H9 (cell line): ENCODE measurements at regions not wholly inside any gene's neighbourhood (a gene's known extent, or its start where the extent isn't known, plus 50 kb on each side); places are given as distances from the start of the nearest gene placed in this dataset.

ENCODE experiments used
- DNase-seq: peaks from one replicate; pipeline ENCODE4 v3.0.0-alpha.2; 2017
- H2AFZ ChIP-seq: one replicate; pipeline ENCODE4 v1.6.1; 2013; ENCODE audit warnings: mild to moderate bottlenecking, low read length, control low read depth, moderate library complexity
- H2AK5ac ChIP-seq: 2 replicates; pipeline ENCODE4 v1.6.1; 2013; ENCODE audit warnings: low read length, control low read depth, mixed read lengths; ENCODE audit not compliant: insufficient read length
- H2BK120ac ChIP-seq: one replicate; pipeline ENCODE4 v1.6.1; 2013; ENCODE audit warnings: low read depth, mild to moderate bottlenecking, low read length, control low read depth, inconsistent platforms; ENCODE audit not compliant: poor library complexity, severe bottlenecking
- H2BK12ac ChIP-seq: 2 replicates; pipeline ENCODE4 v1.6.1; 2013; ENCODE audit warnings: low read length, control low read depth, mixed read lengths, low read depth; ENCODE audit not compliant: insufficient read length
- H2BK15ac ChIP-seq: 2 replicates; pipeline ENCODE4 v1.6.1; 2013; ENCODE audit warnings: low read depth, low read length, control low read depth
- H2BK20ac ChIP-seq: one replicate; pipeline ENCODE4 v1.6.1; 2013; ENCODE audit warnings: low read depth, mild to moderate bottlenecking, low read length, control low read depth, inconsistent platforms; ENCODE audit not compliant: poor library complexity, severe bottlenecking
- H2BK5ac ChIP-seq: 2 replicates; pipeline ENCODE4 v1.6.1; 2013; ENCODE audit warnings: low read length, control low read depth, mixed read lengths; ENCODE audit not compliant: insufficient read length
- H3K14ac ChIP-seq: 2 replicates; pipeline ENCODE4 v1.6.1; 2013; ENCODE audit warnings: low read length, control low read depth; ENCODE audit not compliant: insufficient read depth
- H3K18ac ChIP-seq: 2 replicates; pipeline ENCODE4 v1.6.1; 2013; ENCODE audit warnings: low read depth, mild to moderate bottlenecking, mixed read lengths, low read length, control low read depth; ENCODE audit not compliant: insufficient read length
- H3K23ac ChIP-seq: 2 replicates; pipeline ENCODE4 v1.6.1; 2013; ENCODE audit warnings: low read length, control low read depth, mixed read lengths, low read depth; ENCODE audit not compliant: insufficient read length
- H3K23me2 ChIP-seq: 2 replicates; pipeline ENCODE4 v1.6.1; 2013; ENCODE audit warnings: low read depth, mild to moderate bottlenecking, mixed read lengths, low read length, control low read depth; ENCODE audit not compliant: insufficient read length, poor library complexity, severe bottlenecking
- H3K27ac ChIP-seq: 2 replicates; pipeline ENCODE4 v1.5.1; 2013; ENCODE audit warnings: low read length, control low read depth, mixed read lengths, low read depth; ENCODE audit not compliant: insufficient read length
- H3K27me3 ChIP-seq: 2 replicates; pipeline ENCODE4 v1.6.1; 2013; ENCODE audit warnings: low read length, control low read depth, inconsistent platforms; ENCODE audit not compliant: insufficient read depth
- H3K4ac ChIP-seq: 2 replicates; pipeline ENCODE4 v1.6.1; 2013; ENCODE audit warnings: low read depth, mild to moderate bottlenecking, control low read depth, inconsistent platforms, low read length, moderate library complexity
- H3K4me1 ChIP-seq: 2 replicates; pipeline ENCODE4 v1.6.1; 2013; ENCODE audit warnings: low read length, control low read depth, inconsistent platforms; ENCODE audit not compliant: insufficient read depth
- H3K4me2 ChIP-seq: 2 replicates; pipeline ENCODE4 v1.6.1; 2013; ENCODE audit warnings: low read length, control low read depth, mixed read lengths; ENCODE audit not compliant: insufficient read length, insufficient read depth
- H3K56ac ChIP-seq: 2 replicates; pipeline ENCODE4 v1.6.1; 2013; ENCODE audit warnings: low read depth, mild to moderate bottlenecking, mixed read lengths, low read length, control low read depth; ENCODE audit not compliant: insufficient read length
- H3K79me1 ChIP-seq: 2 replicates; pipeline ENCODE4 v1.6.1; 2013; ENCODE audit warnings: low read depth, mild to moderate bottlenecking, moderate library complexity, low read length, control low read depth, inconsistent platforms; ENCODE audit not compliant: insufficient read depth, poor library complexity, severe bottlenecking
- H3K79me2 ChIP-seq: 2 replicates; pipeline ENCODE4 v1.6.1; 2013; ENCODE audit warnings: low read length, control low read depth, inconsistent platforms; ENCODE audit not compliant: insufficient read depth
- H3K9ac ChIP-seq: 2 replicates; pipeline ENCODE4 v1.6.1; 2013; ENCODE audit warnings: low read length, control low read depth, mixed read lengths; ENCODE audit not compliant: insufficient read length; ENCODE audit errors: extremely low read depth
- H3K9me3 ChIP-seq: one replicate; pipeline ENCODE4 v1.6.1; 2013; ENCODE audit warnings: low read depth, low read length, inconsistent platforms; ENCODE audit not compliant: control insufficient read depth
- H3T11ph ChIP-seq: one replicate; pipeline ENCODE4 v1.6.1; 2013; ENCODE audit warnings: mild to moderate bottlenecking, low read length, control low read depth, inconsistent platforms
- H4K20me1 ChIP-seq: one replicate; pipeline ENCODE4 v1.6.1; 2013; ENCODE audit not compliant: control insufficient read depth, insufficient read length, insufficient read depth
- H4K5ac ChIP-seq: 2 replicates; pipeline ENCODE4 v1.6.1; 2013; ENCODE audit warnings: low read depth, mild to moderate bottlenecking, mixed read lengths, low read length, control low read depth; ENCODE audit not compliant: insufficient read length
- H4K8ac ChIP-seq: replicated peaks from 2 replicates; pipeline ENCODE4 v1.6.1; 2013; ENCODE audit warnings: low read length, control low read depth, mixed read lengths, low read depth; ENCODE audit not compliant: insufficient read length
- H4K91ac ChIP-seq: 2 replicates; pipeline ENCODE4 v1.6.1; 2013; ENCODE audit warnings: low read depth, mild to moderate bottlenecking, moderate library complexity, mixed read lengths, low read length, control low read depth; ENCODE audit not compliant: insufficient read length
- H3K27ac Mint-ChIP-seq, 3 experiments: 2 replicates in 2 of 3; 3 replicates in 1 of 3; pipeline ENCODE4 v1.8.0; 2020 to 2021; ENCODE audit warnings: mixed read lengths in 3 of 3, mild to moderate bottlenecking in 1 of 3, moderate library complexity in 1 of 3
- H3K27me3 Mint-ChIP-seq: 2 replicates; pipeline ENCODE4 v1.8.0; 2021; ENCODE audit warnings: low read depth, mild to moderate bottlenecking, moderate library complexity, mixed read lengths
- H3K36me3 Mint-ChIP-seq, 3 experiments: 2 replicates in 2 of 3; 3 replicates in 1 of 3; pipeline ENCODE4 v1.8.0; 2020 to 2021; ENCODE audit warnings: low read depth in 3 of 3, mixed read lengths in 3 of 3; ENCODE audit not compliant: insufficient read depth in 1 of 3
- H3K4me1 Mint-ChIP-seq, 2 experiments: 2 replicates each; pipeline ENCODE4 v1.8.0; 2020; ENCODE audit warnings: mixed read lengths in 2 of 2
- H3K4me3 Mint-ChIP-seq, 2 experiments: 2 replicates in 1 of 2; 3 replicates in 1 of 2; pipeline ENCODE4 v1.8.0; 2020 to 2021; ENCODE audit warnings: mild to moderate bottlenecking in 2 of 2, mixed read lengths in 2 of 2, moderate library complexity in 1 of 2
- H3K9me3 Mint-ChIP-seq, 2 experiments: 2 replicates in 1 of 2; 3 replicates in 1 of 2; pipeline ENCODE4 v1.8.0; 2020; ENCODE audit warnings: mild to moderate bottlenecking in 2 of 2, mixed read lengths in 2 of 2, moderate library complexity in 1 of 2
- WGBS: extraction: QIAGEN DNeasy Blood & Tissue Kit; methylation state at CpG from one replicate; pipeline ENCODE4 v1.1.7; 2013; ENCODE audit warnings: missing lambda C conversion rate, low lambda C conversion rate, mixed read lengths; ENCODE audit not compliant: insufficient read length; ENCODE audit errors: extremely low coverage; 5-methylcytosine and 5-hydroxymethylcytosine counted together
- TF ChIP-seq, protein P1 (sequence below): fragments of 200-600 bp; sonication (generic); conservative IDR thresholded peaks from 3 replicates; pipeline ENCODE4 v1.8.0; 2021; ENCODE audit warnings: antibody characterized with exemption, mild to moderate bottlenecking

- Histone ChIP-seq H3K9me3 (no peaks in the 10 kb centered on the region), H3K79me2 (no peaks in the 10 kb centered on the region), H3K18ac (no peak overlapping the region), H3K9ac (no peak overlapping the region), H3K4me2 (no peak overlapping the region), H4K91ac (no peak overlapping the region), H2AK5ac (no peak overlapping the region), H2BK20ac (no peak overlapping the region), H3K23ac (no peak overlapping the region), H2BK5ac (no peak overlapping the region), H2BK15ac (no peak overlapping the region), H3K27ac (no peak overlapping the region), H3K79me1 (no peaks in the 10 kb centered on the region), H3K56ac (no peak overlapping the region), H4K8ac (no peak overlapping the region), H2AFZ (no peak overlapping the region), H2BK12ac (no peak overlapping the region), H2BK120ac (no peak overlapping the region), H3K14ac (no peak overlapping the region), H3K4me1 (no peaks in the 10 kb centered on the region), H3T11ph (no peak overlapping the region), H4K5ac (no peak overlapping the region), H3K27me3 (no peaks in the 10 kb centered on the region), H3K23me2 (no peaks in the 10 kb centered on the region), H4K20me1 (no peaks in the 10 kb centered on the region), H3K4ac (no peak overlapping the region)
- TF ChIP-seq, protein P1, sequence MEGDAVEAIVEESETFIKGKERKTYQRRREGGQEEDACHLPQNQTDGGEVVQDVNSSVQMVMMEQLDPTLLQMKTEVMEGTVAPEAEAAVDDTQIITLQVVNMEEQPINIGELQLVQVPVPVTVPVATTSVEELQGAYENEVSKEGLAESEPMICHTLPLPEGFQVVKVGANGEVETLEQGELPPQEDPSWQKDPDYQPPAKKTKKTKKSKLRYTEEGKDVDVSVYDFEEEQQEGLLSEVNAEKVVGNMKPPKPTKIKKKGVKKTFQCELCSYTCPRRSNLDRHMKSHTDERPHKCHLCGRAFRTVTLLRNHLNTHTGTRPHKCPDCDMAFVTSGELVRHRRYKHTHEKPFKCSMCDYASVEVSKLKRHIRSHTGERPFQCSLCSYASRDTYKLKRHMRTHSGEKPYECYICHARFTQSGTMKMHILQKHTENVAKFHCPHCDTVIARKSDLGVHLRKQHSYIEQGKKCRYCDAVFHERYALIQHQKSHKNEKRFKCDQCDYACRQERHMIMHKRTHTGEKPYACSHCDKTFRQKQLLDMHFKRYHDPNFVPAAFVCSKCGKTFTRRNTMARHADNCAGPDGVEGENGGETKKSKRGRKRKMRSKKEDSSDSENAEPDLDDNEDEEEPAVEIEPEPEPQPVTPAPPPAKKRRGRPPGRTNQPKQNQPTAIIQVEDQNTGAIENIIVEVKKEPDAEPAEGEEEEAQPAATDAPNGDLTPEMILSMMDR: no peak
- Mint-ChIP-seq H3K27ac (no peak overlapping the region), H3K4me1 (peaks cover 18 to 21% of the 10 kb centered on the region in 2 experiments), H3K36me3 (peaks cover 3 to 10% (median 8%) of the 10 kb centered on the region in 3 experiments; a peak in 4 of 7 replicates), H3K4me3 (no peak overlapping the region), H3K27me3 (no peaks in the 10 kb centered on the region), H3K9me3 (peaks cover 8 to 11% of the 10 kb centered on the region in 2 experiments)
- no peak for DNase-seq
- no CpG with 5 or more reads among the region's 1 CpG for WGBS
Observed at GRCh38 chr7:125195156-125195555, 265.5 kb upstream of the POT1 start.
